MCF 10A (cell line): ENCODE measurements at regions not wholly inside any gene's neighbourhood (a gene's known extent, or its start where the extent isn't known, plus 50 kb on each side); places are given as distances from the start of the nearest gene placed in this dataset.

Experiments used
- BruUV-seq: library from RNA; stranded (reverse); fragments of 400-500 nt; replicated peaks from 2 replicates; lab custom pipeline; 2021; lab: Mats Ljungman, UMichigan
- CTCF ChIA-PET: fragments of 300-600 bp; sonication (Branson Sonifier 250); formaldehyde crosslinking; extraction: SDS; loops from one replicate; lab custom pipeline; 2021; ENCODE audit warnings: antibody characterized with exemption, inconsistent platforms; lab: Yijun Ruan, JAX
- POLR2A ChIA-PET: fragments of 300-600, 350-650 bp; sonication (Branson Sonifier 250); formaldehyde crosslinking; extraction: SDS; loops from one replicate; lab custom pipeline; 2020; ENCODE audit warnings: antibody characterized with exemption, inconsistent platforms; lab: Yijun Ruan, JAX
- DNase-seq: peaks from one replicate; pipeline ENCODE4 v3.0.0-alpha.2; 2018; ENCODE audit not compliant: unreplicated experiment
- H3K27ac Mint-ChIP-seq: one replicate; pipeline ENCODE4 v1.8.0; 2022; ENCODE audit warnings: mild to moderate bottlenecking, low read depth, mixed read lengths; ENCODE audit not compliant: unreplicated experiment
- H3K27me3 Mint-ChIP-seq: one replicate; pipeline ENCODE4 v1.8.0; 2022; ENCODE audit warnings: mixed read lengths; ENCODE audit not compliant: insufficient read depth, unreplicated experiment
- H3K36me3 Mint-ChIP-seq: one replicate; pipeline ENCODE4 v1.8.0; 2022; ENCODE audit warnings: mild to moderate bottlenecking, moderate library complexity, mixed read lengths; ENCODE audit not compliant: insufficient read depth, unreplicated experiment
- H3K4me1 Mint-ChIP-seq: one replicate; pipeline ENCODE4 v1.8.0; 2022; ENCODE audit warnings: mixed read lengths; ENCODE audit not compliant: insufficient read depth, unreplicated experiment
- H3K4me3 Mint-ChIP-seq: one replicate; pipeline ENCODE4 v1.8.0; 2022; ENCODE audit warnings: mild to moderate bottlenecking, moderate library complexity, mixed read lengths; ENCODE audit not compliant: unreplicated experiment
- H3K9me3 Mint-ChIP-seq: one replicate; pipeline ENCODE4 v1.8.0; 2022; ENCODE audit warnings: mixed read lengths; ENCODE audit not compliant: unreplicated experiment
- CTCF ChIP-seq: fragments of 200-600 bp; IDR thresholded peaks from one replicate; pipeline ENCODE4 v1.8.0; 2022; ENCODE audit warnings: antibody characterized with exemption, mild to moderate bottlenecking; ENCODE audit not compliant: unreplicated experiment
- intact Hi-C: fragments of 100-400 bp; cut with micrococcal nuclease; formaldehyde crosslinking; loops from 2 replicates; pipeline ENCODE4 v1.14.1; 2022

- H3K27me3 Mint-ChIP-seq = no peaks in the 10 kb centered on the region
- POLR2A ChIA-PET = interaction anchor here (0.7 to 0.9 kb wide), 2 partner anchors 10 to 38 kb away, joined by 3 to 4 read pairs; no protein-coding TSS in a partner anchor
- CTCF ChIA-PET = interaction anchor here (0.7 to 1.3 kb wide), 2 partner anchors 12 to 25 kb away, joined by 3 to 4 read pairs; no protein-coding TSS in a partner anchor
- no peaks in the 10 kb centered on the region for H3K4me1 Mint-ChIP-seq
- H3K9me3 Mint-ChIP-seq = peaks cover 16% of the 10 kb centered on the region
- no peak overlapping the region for H3K27ac Mint-ChIP-seq
- H3K36me3 Mint-ChIP-seq = peaks cover 6% of the 10 kb centered on the region
- H3K4me3 Mint-ChIP-seq = no peak overlapping the region
- TF ChIP-seq CTCF = no peak
- no peak for DNase-seq
- no TSS peak for BruUV-seq
- intact Hi-C loops = loop anchor here (10.0 kb wide), 1 partner anchor 1112 kb away; no protein-coding TSS in a partner anchor
Measured at GRCh38 chr4:184937030-184937710, 81.1 kb upstream of the HELT start.

- CTCF ChIA-PET = interaction anchor here (0.6 kb wide), 2 partner anchors 75 to 237 kb away, joined by 3 read pairs; no protein-coding TSS in a partner anchor
- BruUV-seq = no TSS peak
Measured at GRCh38 chr4:184937745-184938144, 80.5 kb upstream of the HELT start.

GRCh38 chr4:184938871-184939270 is 79.4 kb upstream of the HELT start:
- no peak overlapping the region for H3K4me3 Mint-ChIP-seq
- CTCF ChIA-PET = no interaction called here
- H3K9me3 Mint-ChIP-seq = peaks cover 16% of the 10 kb centered on the region
- intact Hi-C loops = loop anchor here (10.0 kb wide), 1 partner anchor 1114 kb away; no protein-coding TSS in a partner anchor
- no peak for DNase-seq
- no peaks in the 10 kb centered on the region for H3K27me3 Mint-ChIP-seq
- no peak overlapping the region for H3K27ac Mint-ChIP-seq
- no TSS peak for BruUV-seq
- H3K36me3 Mint-ChIP-seq = peaks cover 13% of the 10 kb centered on the region
- H3K4me1 Mint-ChIP-seq = no peaks in the 10 kb centered on the region
- TF ChIP-seq CTCF = no peak
- POLR2A ChIA-PET = no interaction called here

More at GRCh38 chr4:184937745-184938144, 80.5 kb upstream of the HELT start:
- H3K36me3 Mint-ChIP-seq = peaks cover 9% of the 10 kb centered on the region
- no peak overlapping the region for H3K27ac Mint-ChIP-seq
- no peak overlapping the region for H3K4me3 Mint-ChIP-seq
- H3K27me3 Mint-ChIP-seq = no peaks in the 10 kb centered on the region
- peaks cover 16% of the 10 kb centered on the region for H3K9me3 Mint-ChIP-seq
- POLR2A ChIA-PET = interaction anchor here (0.7 to 0.9 kb wide), 2 partner anchors 9 to 38 kb away, joined by 3 to 4 read pairs; no protein-coding TSS in a partner anchor
- no peaks in the 10 kb centered on the region for H3K4me1 Mint-ChIP-seq
- TF ChIP-seq CTCF = no peak
- DNase-seq = no peak
- intact Hi-C loops = loop anchor here (10.0 kb wide), 1 partner anchor 1113 kb away; no protein-coding TSS in a partner anchor

DNA sequence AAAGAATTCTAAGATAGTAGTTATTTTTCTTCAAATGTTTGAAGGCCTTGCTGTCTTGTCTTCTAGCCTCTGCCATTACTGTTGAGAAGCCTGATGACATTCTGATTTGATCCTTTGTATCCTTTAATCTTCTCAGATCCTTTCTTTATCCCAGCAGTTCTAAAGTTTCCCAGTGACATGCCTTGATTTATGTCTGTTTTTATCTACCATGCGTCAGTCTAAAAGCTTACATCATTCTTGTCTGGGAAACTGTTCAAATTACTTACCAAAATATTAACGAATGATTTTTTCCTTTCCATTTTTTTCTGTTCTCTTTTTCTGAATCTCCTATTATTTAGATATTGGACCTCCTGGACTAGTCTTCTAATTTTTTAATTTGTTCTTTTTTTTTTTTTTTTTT is 78.3 kb upstream of the HELT start:
- intact Hi-C loops = loop anchor here (10.0 kb wide), 1 partner anchor 1115 kb away; no protein-coding TSS in a partner anchor
- Mint-ChIP-seq H3K9me3 (peaks cover 16% of the 10 kb centered on the region), H3K36me3 (peaks cover 13% of the 10 kb centered on the region), H3K4me3 (no peak overlapping the region), H3K27ac (no peak overlapping the region), H3K4me1 (no peaks in the 10 kb centered on the region), H3K27me3 (no peaks in the 10 kb centered on the region)
- POLR2A ChIA-PET = no interaction called here
- CTCF ChIA-PET = no interaction called here
- TF ChIP-seq CTCF = no peak
- no peak for DNase-seq
- no TSS peak for BruUV-seq
